ENCODE measurements at regions not wholly inside any gene's neighbourhood (a gene's known extent, or its start where the extent isn't known, plus 50 kb on each side); places are given as distances from the start of the nearest gene placed in this dataset.

- TF ChIP-seq SIN3A (IDR thresholded peaks at IDR 0.05; ENCODE audit: borderline replicate concordance, low read depth, low read length) (no peak), ZNF274 (CRISPR knock-in tag; IDR thresholded peaks at IDR 0.05) (no peak), CAMTA2 (CRISPR knock-in tag; IDR thresholded peaks at IDR 0.05; ENCODE audit: borderline replicate concordance) (no peak), KAT2B (IDR thresholded peaks at IDR 0.05; ENCODE audit: borderline replicate concordance, low read depth, low read length) (no peak), CBX5 (CRISPR knock-in tag; IDR thresholded peaks at IDR 0.05; ENCODE audit: borderline replicate concordance) (no peak), ZNF564 (CRISPR knock-in tag; IDR thresholded peaks at IDR 0.05) (no peak)
- TF ChIP-seq, protein P1, sequence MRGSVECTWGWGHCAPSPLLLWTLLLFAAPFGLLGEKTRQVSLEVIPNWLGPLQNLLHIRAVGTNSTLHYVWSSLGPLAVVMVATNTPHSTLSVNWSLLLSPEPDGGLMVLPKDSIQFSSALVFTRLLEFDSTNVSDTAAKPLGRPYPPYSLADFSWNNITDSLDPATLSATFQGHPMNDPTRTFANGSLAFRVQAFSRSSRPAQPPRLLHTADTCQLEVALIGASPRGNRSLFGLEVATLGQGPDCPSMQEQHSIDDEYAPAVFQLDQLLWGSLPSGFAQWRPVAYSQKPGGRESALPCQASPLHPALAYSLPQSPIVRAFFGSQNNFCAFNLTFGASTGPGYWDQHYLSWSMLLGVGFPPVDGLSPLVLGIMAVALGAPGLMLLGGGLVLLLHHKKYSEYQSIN (CRISPR knock-in tag; IDR thresholded peaks at IDR 0.05; ENCODE audit: borderline replicate concordance): no peak
Observed at GRCh38 chr14:38042322-38042721, 165.4 kb upstream of the SSTR1 start.
